Karpas-422 (cell line): ENCODE measurements at regions not wholly inside any gene's neighbourhood (a gene's known extent, or its start where the extent isn't known, plus 50 kb on each side); places are given as distances from the start of the nearest gene placed in this dataset.

Experiments used
- DNase-seq: peaks from one replicate; pipeline ENCODE4 v3.0.0-alpha.2; 2015
- H2AFZ ChIP-seq: fragments of 200-600 bp; sonication (generic); 2 replicates; pipeline ENCODE4 v1.6.1; 2014; ENCODE audit warnings: antibody characterized with exemption, low read length, mixed read lengths
- H3K27ac ChIP-seq: fragments of 200-600 bp; sonication (generic); 2 replicates; pipeline ENCODE4 v1.5.1; 2014; ENCODE audit warnings: mild to moderate bottlenecking, low read length, moderate library complexity
- H3K27me3 ChIP-seq: fragments of 200-600 bp; sonication (generic); 2 replicates; pipeline ENCODE4 v1.6.1; 2014; ENCODE audit warnings: low read length, mixed read lengths
- H3K36me3 ChIP-seq: fragments of 200-600 bp; sonication (generic); 2 replicates; pipeline ENCODE4 v1.6.1; 2014; ENCODE audit warnings: low read length, mixed read lengths; ENCODE audit not compliant: insufficient read depth
- H3K4me1 ChIP-seq: fragments of 200-600 bp; sonication (generic); 2 replicates; pipeline ENCODE4 v1.6.1; 2014; ENCODE audit warnings: mild to moderate bottlenecking, low read length, mixed read lengths
- H3K4me2 ChIP-seq: fragments of 200-600 bp; sonication (generic); 2 replicates; pipeline ENCODE4 v1.6.1; 2014; ENCODE audit warnings: low read length, low read depth, mild to moderate bottlenecking; ENCODE audit not compliant: poor library complexity, severe bottlenecking
- H3K4me3 ChIP-seq: fragments of 200-600 bp; sonication (generic); 2 replicates; pipeline ENCODE4 v1.5.1; 2014; ENCODE audit warnings: mild to moderate bottlenecking, antibody characterized with exemption, low read length, mixed read lengths
- H3K79me2 ChIP-seq: fragments of 200-600 bp; sonication (generic); 2 replicates; pipeline ENCODE4 v1.6.1; 2014; ENCODE audit warnings: mild to moderate bottlenecking, low read length, mixed read lengths
- H3K9ac ChIP-seq: fragments of 200-600 bp; sonication (generic); 2 replicates; pipeline ENCODE4 v1.6.0; 2014; ENCODE audit warnings: low read length
- H3K9me2 ChIP-seq: fragments of 200-600 bp; sonication (generic), shearing (Covaris generic); replicated peaks from 2 replicates; pipeline ENCODE4 v1.6.0; 2014; ENCODE audit warnings: mild to moderate bottlenecking, low read length, moderate library complexity; ENCODE audit not compliant: insufficient read depth
- H3K9me3 ChIP-seq: fragments of 300-700, 200-600 bp; sonication (generic); 2 replicates; pipeline ENCODE4 v1.6.1; 2014; ENCODE audit warnings: low read length, mixed read lengths
- H4K20me1 ChIP-seq: fragments of 200-600 bp; sonication (generic); 2 replicates; pipeline ENCODE4 v1.6.1; 2014; ENCODE audit warnings: mild to moderate bottlenecking, antibody characterized with exemption, low read length, low read depth; ENCODE audit not compliant: insufficient read depth

- no peak for DNase-seq
- no peaks in the 10 kb centered on the region for H3K4me1 ChIP-seq
- no peaks in the 10 kb centered on the region for H3K9me2 ChIP-seq
- no peaks in the 10 kb centered on the region for H3K9me3 ChIP-seq
- no peaks in the 10 kb centered on the region for H4K20me1 ChIP-seq
- no peak overlapping the region for H3K4me2 ChIP-seq
- H3K36me3 ChIP-seq: no peaks in the 10 kb centered on the region
- no peak overlapping the region for H3K27ac ChIP-seq
- H2AFZ ChIP-seq: no peak overlapping the region
- H3K27me3 ChIP-seq: no peaks in the 10 kb centered on the region
- no peak overlapping the region for H3K9ac ChIP-seq
- no peaks in the 10 kb centered on the region for H3K79me2 ChIP-seq
- H3K4me3 ChIP-seq: no peak overlapping the region
These were observed 290.9 kb upstream of the LDB2 start for GRCh38 chr4:17189401-17189720.

DNA sequence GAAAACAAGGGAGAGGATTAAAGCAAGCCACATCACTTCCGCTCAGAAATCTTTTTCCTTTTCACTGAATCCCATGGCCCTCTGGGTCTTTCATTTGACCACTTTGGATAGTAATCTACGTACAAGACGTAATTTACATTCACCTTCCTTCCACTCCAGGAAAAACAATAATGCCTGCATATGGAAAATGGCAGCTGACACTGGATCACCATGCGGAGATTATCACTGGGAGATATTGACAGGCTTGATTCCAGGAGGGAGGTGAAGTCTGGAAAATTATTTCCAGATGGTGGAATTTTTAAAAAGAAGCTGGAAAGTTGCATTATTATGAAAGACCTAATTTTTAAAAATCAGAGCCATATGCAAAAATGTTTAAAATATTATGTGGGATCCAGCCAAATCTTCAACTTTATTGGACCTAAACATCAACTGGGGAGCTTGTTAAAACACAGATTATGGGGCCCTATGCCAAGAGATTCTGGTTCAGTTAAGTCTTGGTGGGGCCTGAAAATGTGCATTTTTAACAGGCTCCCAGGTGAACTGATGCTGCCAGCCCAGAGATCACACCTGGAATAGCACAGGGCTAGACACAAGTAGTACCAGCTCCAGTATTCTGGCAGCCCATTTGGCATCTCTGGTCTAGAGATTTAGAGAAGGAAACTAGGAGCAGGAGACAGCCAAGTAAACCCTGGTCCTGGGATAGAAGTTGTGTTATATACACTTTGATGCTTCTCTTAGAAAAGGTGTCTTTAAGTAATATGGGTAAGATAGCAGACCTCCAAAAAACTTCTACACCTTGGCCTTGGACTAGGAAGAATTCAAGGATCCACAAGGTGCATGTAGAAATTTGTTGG lies 290.3 kb upstream of the LDB2 start:
- H3K27ac ChIP-seq: no peak overlapping the region
- H3K9me3 ChIP-seq: no peaks in the 10 kb centered on the region
- no peaks in the 10 kb centered on the region for H3K36me3 ChIP-seq
- no peaks in the 10 kb centered on the region for H3K9me2 ChIP-seq
- no peaks in the 10 kb centered on the region for H3K4me1 ChIP-seq
- H3K4me2 ChIP-seq: no peak overlapping the region
- no peak overlapping the region for H2AFZ ChIP-seq
- no peak for DNase-seq
- no peak overlapping the region for H3K4me3 ChIP-seq
- H3K27me3 ChIP-seq: no peaks in the 10 kb centered on the region
- H3K79me2 ChIP-seq: no peaks in the 10 kb centered on the region
- no peak overlapping the region for H3K9ac ChIP-seq
- no peaks in the 10 kb centered on the region for H4K20me1 ChIP-seq

GRCh38 chr4:17188125-17188524 lies 289.7 kb upstream of the LDB2 start:
- no peak overlapping the region for H3K4me2 ChIP-seq
- no peak for DNase-seq
- H3K4me3 ChIP-seq: no peak overlapping the region
- no peaks in the 10 kb centered on the region for H3K79me2 ChIP-seq
- H3K4me1 ChIP-seq: peaks cover 5% of the 10 kb centered on the region
- no peaks in the 10 kb centered on the region for H3K9me3 ChIP-seq
- H3K9me2 ChIP-seq: no peaks in the 10 kb centered on the region
- no peak overlapping the region for H2AFZ ChIP-seq
- H3K27ac ChIP-seq: no peak overlapping the region
- no peak overlapping the region for H3K9ac ChIP-seq
- H4K20me1 ChIP-seq: no peaks in the 10 kb centered on the region
- H3K36me3 ChIP-seq: no peaks in the 10 kb centered on the region
- H3K27me3 ChIP-seq: no peaks in the 10 kb centered on the region

DNA sequence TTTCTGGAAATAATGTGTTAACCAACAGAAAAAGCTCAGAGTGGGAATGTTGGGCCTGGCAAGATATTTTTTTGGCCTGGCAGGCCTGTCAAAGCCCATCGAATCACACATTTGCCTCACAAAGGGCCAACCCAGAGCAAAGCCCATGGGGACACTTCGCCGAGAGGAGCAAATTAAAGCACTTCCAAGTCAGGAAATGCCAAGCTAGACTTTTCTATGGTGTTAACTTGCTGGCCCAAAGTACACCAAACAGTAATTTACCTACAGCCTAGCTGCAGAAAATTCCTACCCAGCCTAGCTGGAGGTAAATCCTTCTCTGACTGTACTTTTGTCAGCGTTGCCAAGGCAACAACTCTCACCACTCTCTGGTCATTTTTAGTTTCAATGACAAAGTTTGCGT lies 288.6 kb upstream of the LDB2 start:
- no peak overlapping the region for H3K27ac ChIP-seq
- H3K4me3 ChIP-seq: no peak overlapping the region
- H3K36me3 ChIP-seq: no peaks in the 10 kb centered on the region
- no peak for DNase-seq
- no peak overlapping the region for H2AFZ ChIP-seq
- no peak overlapping the region for H3K9ac ChIP-seq
- no peak overlapping the region for H3K4me2 ChIP-seq
- no peaks in the 10 kb centered on the region for H3K27me3 ChIP-seq
- no peaks in the 10 kb centered on the region for H3K9me3 ChIP-seq
- H3K79me2 ChIP-seq: no peaks in the 10 kb centered on the region
- H3K9me2 ChIP-seq: no peaks in the 10 kb centered on the region
- peaks cover 9% of the 10 kb centered on the region for H3K4me1 ChIP-seq
- H4K20me1 ChIP-seq: no peaks in the 10 kb centered on the region

DNA sequence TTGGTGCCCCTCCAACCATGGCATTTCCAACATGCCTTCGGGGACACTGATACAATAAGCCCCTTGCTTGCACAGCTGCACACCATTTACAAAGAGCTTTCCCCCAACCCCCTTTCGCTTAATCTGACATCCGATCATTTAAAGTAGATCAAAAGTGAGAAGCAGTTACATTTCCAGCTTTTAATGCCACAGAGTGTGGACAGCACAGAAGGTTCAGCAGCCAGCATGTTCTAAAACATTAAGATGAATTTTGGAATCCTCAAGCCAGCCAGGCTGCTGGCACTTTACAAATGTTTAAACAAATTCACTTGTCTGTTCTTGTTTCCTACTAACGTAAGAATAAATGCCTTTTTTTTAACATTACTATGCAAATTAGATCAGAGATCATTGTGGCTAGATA lies 284.4 kb upstream of the LDB2 start:
- H3K9me3 ChIP-seq: no peaks in the 10 kb centered on the region
- no peak overlapping the region for H3K4me2 ChIP-seq
- no peak for DNase-seq

GRCh38 chr4:17174751-17175150 lies 276.3 kb upstream of the LDB2 start:
- Histone ChIP-seq H3K27me3 (no peaks in the 10 kb centered on the region), H4K20me1 (no peaks in the 10 kb centered on the region), H3K4me1 (peaks cover 9% of the 10 kb centered on the region), H3K36me3 (no peaks in the 10 kb centered on the region), H3K4me3 (no peak overlapping the region), H3K4me2 (no peak overlapping the region), H3K79me2 (no peaks in the 10 kb centered on the region), H3K9me3 (no peaks in the 10 kb centered on the region), H3K9me2 (no peaks in the 10 kb centered on the region), H3K27ac (no peak overlapping the region), H2AFZ (no peak overlapping the region), H3K9ac (no peak overlapping the region)
- no peak for DNase-seq

More for the DNA sequence above, 284.4 kb upstream of the LDB2 start:
- H3K27me3 ChIP-seq: no peaks in the 10 kb centered on the region
- H3K36me3 ChIP-seq: no peaks in the 10 kb centered on the region
- no peak overlapping the region for H2AFZ ChIP-seq
- no peaks in the 10 kb centered on the region for H4K20me1 ChIP-seq
- peaks cover 9% of the 10 kb centered on the region for H3K4me1 ChIP-seq
- no peak overlapping the region for H3K4me3 ChIP-seq
- no peaks in the 10 kb centered on the region for H3K79me2 ChIP-seq
- H3K27ac ChIP-seq: no peak overlapping the region
- H3K9ac ChIP-seq: no peak overlapping the region
- no peaks in the 10 kb centered on the region for H3K9me2 ChIP-seq

GRCh38 chr4:17173300-17173699 lies 274.9 kb upstream of the LDB2 start:
- no peak overlapping the region for H3K4me3 ChIP-seq
- no peaks in the 10 kb centered on the region for H3K9me2 ChIP-seq
- no peak overlapping the region for H3K27ac ChIP-seq
- H3K9ac ChIP-seq: no peak overlapping the region
- H3K27me3 ChIP-seq: no peaks in the 10 kb centered on the region
- peak; percentile 68 for DNase-seq
- H3K4me2 ChIP-seq: no peak overlapping the region
- no peak overlapping the region for H2AFZ ChIP-seq
- H3K79me2 ChIP-seq: no peaks in the 10 kb centered on the region
- H3K9me3 ChIP-seq: no peaks in the 10 kb centered on the region
- no peaks in the 10 kb centered on the region for H4K20me1 ChIP-seq
- no peaks in the 10 kb centered on the region for H3K36me3 ChIP-seq
- H3K4me1 ChIP-seq: peaks cover 19% of the 10 kb centered on the region

GRCh38 chr4:17170131-17170530 lies 271.7 kb upstream of the LDB2 start:
- Histone ChIP-seq H3K4me3 (no peak overlapping the region), H3K9me2 (no peaks in the 10 kb centered on the region), H3K27ac (no peak overlapping the region), H3K4me1 (peaks cover 19% of the 10 kb centered on the region), H4K20me1 (no peaks in the 10 kb centered on the region), H2AFZ (no peak overlapping the region), H3K9ac (no peak overlapping the region), H3K4me2 (peak overlapping the region; percentile 22), H3K36me3 (no peaks in the 10 kb centered on the region), H3K79me2 (no peaks in the 10 kb centered on the region), H3K9me3 (no peaks in the 10 kb centered on the region), H3K27me3 (no peaks in the 10 kb centered on the region)
- no peak for DNase-seq
